CD4-positive, alpha-beta T cell treated with Interferon alpha-2 for 1 hour (primary cell): ENCODE measurements at regions not wholly inside any gene's neighbourhood (a gene's known extent, or its start where the extent isn't known, plus 50 kb on each side); places are given as distances from the start of the nearest gene placed in this dataset.

Source experiments
- DNase-seq, 2 donors: peaks; one replicate each; pipeline ENCODE4 v3.0.0-alpha.2; 2020 to 2022

GRCh38 chr5:164357395-164358033, 852.1 kb downstream of the MAT2B start:
- DNase-seq, result no peak

GRCh38 chr5:164358531-164359259, 853.3 kb downstream of the MAT2B start:
- no peak for DNase-seq

- DNase-seq, result no peak
Observed at GRCh38 chr5:164359260-164360255, 854.1 kb downstream of the MAT2B start.

- no peak for DNase-seq
Observed at GRCh38 chr5:164360589-164360988, 855.2 kb downstream of the MAT2B start.

- no peak for DNase-seq
Observed at GRCh38 chr5:164361986-164362385, 856.6 kb downstream of the MAT2B start.

GRCh38 chr5:164362835-164363234, 857.4 kb downstream of the MAT2B start:
- DNase-seq, result no peak

- DNase-seq, result no peak
Observed at GRCh38 chr5:164364237-164365208, 859.1 kb downstream of the MAT2B start.

- DNase-seq, result no peak
Observed at GRCh38 chr5:164370841-164371240, 865.4 kb downstream of the MAT2B start.

GRCh38 chr5:164372892-164373291, 867.5 kb downstream of the MAT2B start:
- DNase-seq, result no peak

GRCh38 chr5:164373876-164374275, 868.5 kb downstream of the MAT2B start:
- no peak for DNase-seq

GRCh38 chr5:164375051-164375450, 869.6 kb downstream of the MAT2B start:
- DNase-seq, result no peak

GRCh38 chr5:164376843-164377242, 871.4 kb downstream of the MAT2B start:
- no peak for DNase-seq

- no peak for DNase-seq
Observed at GRCh38 chr5:164377746-164378145, 872.3 kb downstream of the MAT2B start.

- no peak for DNase-seq
Observed at GRCh38 chr5:164383662-164384061, 878.2 kb downstream of the MAT2B start.

GRCh38 chr5:164392531-164392930, 887.1 kb downstream of the MAT2B start:
- DNase-seq, result no peak

- DNase-seq, result no peak
Observed at GRCh38 chr5:164394686-164395194, 889.3 kb downstream of the MAT2B start.

- DNase-seq, result no peak
Observed at GRCh38 chr5:164412531-164412930, 907.1 kb downstream of the MAT2B start.

GRCh38 chr5:164420161-164420560, 914.7 kb downstream of the MAT2B start:
- no peak for DNase-seq

- no peak for DNase-seq
Observed at GRCh38 chr5:164422400-164422799, 917.0 kb downstream of the MAT2B start.

- DNase-seq, result no peak
Observed at GRCh38 chr5:164431634-164432304, 926.4 kb downstream of the MAT2B start.
